DOHH2 (cell line): ENCODE measurements at regions not wholly inside any gene's neighbourhood (a gene's known extent, or its start where the extent isn't known, plus 50 kb on each side); places are given as distances from the start of the nearest gene placed in this dataset.

ENCODE experiments used
- EZH2phosphoT487 ChIP-seq: fragments of 200-600 bp; sonication (generic); IDR thresholded peaks from 2 replicates; pipeline ENCODE4 v1.6.1; 2017; ENCODE audit warnings: borderline replicate concordance, mild to moderate bottlenecking, antibody characterized with exemption, low read length, moderate library complexity, mixed read lengths
- TF ChIP-seq, protein P1 (sequence below): fragments of 200-600 bp; sonication (generic); IDR thresholded peaks from one replicate; pipeline ENCODE4 v1.5.1; 2014; ENCODE audit warnings: antibody characterized with exemption, mild to moderate bottlenecking, low read depth, low read length; ENCODE audit not compliant: poor library complexity, severe bottlenecking

DNA sequence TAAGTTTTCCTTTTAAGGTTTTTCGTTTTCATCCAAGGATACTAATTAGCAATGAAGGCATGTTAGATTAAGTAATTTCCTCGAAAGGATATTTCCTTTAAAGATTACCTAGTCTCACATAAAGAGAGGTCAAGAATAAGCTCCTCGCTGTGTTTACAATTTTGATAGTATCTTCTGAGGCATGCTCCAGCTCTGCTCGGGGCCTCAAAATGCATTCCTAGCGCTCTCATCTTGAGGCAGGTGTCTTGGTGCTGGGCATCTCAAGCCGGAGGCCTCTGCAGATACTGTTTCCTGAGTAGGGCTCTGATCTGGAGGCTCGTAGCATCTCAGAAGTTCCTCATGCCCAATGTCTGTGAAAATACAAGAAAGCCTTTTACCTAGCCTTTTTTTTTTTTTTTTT, 128.6 kb upstream of the SNX19 start:
- TF ChIP-seq, protein P1, sequence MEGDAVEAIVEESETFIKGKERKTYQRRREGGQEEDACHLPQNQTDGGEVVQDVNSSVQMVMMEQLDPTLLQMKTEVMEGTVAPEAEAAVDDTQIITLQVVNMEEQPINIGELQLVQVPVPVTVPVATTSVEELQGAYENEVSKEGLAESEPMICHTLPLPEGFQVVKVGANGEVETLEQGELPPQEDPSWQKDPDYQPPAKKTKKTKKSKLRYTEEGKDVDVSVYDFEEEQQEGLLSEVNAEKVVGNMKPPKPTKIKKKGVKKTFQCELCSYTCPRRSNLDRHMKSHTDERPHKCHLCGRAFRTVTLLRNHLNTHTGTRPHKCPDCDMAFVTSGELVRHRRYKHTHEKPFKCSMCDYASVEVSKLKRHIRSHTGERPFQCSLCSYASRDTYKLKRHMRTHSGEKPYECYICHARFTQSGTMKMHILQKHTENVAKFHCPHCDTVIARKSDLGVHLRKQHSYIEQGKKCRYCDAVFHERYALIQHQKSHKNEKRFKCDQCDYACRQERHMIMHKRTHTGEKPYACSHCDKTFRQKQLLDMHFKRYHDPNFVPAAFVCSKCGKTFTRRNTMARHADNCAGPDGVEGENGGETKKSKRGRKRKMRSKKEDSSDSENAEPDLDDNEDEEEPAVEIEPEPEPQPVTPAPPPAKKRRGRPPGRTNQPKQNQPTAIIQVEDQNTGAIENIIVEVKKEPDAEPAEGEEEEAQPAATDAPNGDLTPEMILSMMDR, result no peak
- TF ChIP-seq EZH2phosphoT487, result no peak
